Osteoblast (primary cell): ENCODE measurements at regions not wholly inside any gene's neighbourhood (a gene's known extent, or its start where the extent isn't known, plus 50 kb on each side); places are given as distances from the start of the nearest gene placed in this dataset.

Experiments
- DNase-seq: peaks from one replicate; pipeline ENCODE4 v3.0.0; 2011; ENCODE audit warnings: low spot score, mixed read lengths; ENCODE audit not compliant: insufficient read length; ENCODE audit errors: missing footprints
- H2AFZ ChIP-seq: 2 replicates; pipeline ENCODE4 v1.6.0; 2011; ENCODE audit warnings: mild to moderate bottlenecking, low read length
- H3K27ac ChIP-seq: 2 replicates; pipeline ENCODE4 v1.5.1; 2011; ENCODE audit warnings: mild to moderate bottlenecking, low read depth, low read length, moderate library complexity
- H3K27me3 ChIP-seq: 2 replicates; pipeline ENCODE4 v1.6.0; 2012; ENCODE audit warnings: mild to moderate bottlenecking, control low read depth, inconsistent platforms, low read length, moderate library complexity; ENCODE audit not compliant: insufficient read depth
- H3K36me3 ChIP-seq: 2 replicates; pipeline ENCODE4 v1.5.1; 2011; ENCODE audit warnings: mild to moderate bottlenecking, low read length, control low read depth, moderate library complexity; ENCODE audit not compliant: insufficient read depth
- H3K4me1 ChIP-seq: 2 replicates; pipeline ENCODE4 v1.5.1; 2011; ENCODE audit warnings: mild to moderate bottlenecking, low read length, control low read depth, moderate library complexity; ENCODE audit not compliant: insufficient read depth
- H3K4me2 ChIP-seq: 2 replicates; pipeline ENCODE4 v1.6.0; 2011; ENCODE audit warnings: mild to moderate bottlenecking, low read length; ENCODE audit not compliant: insufficient read depth
- H3K4me3 ChIP-seq: fragments of 200-600 bp; sonication (generic); 3 replicates; pipeline ENCODE4 v1.5.1; 2012; ENCODE audit warnings: mild to moderate bottlenecking, low read length, inconsistent platforms; ENCODE audit not compliant: insufficient read depth
- H3K79me2 ChIP-seq: 2 replicates; pipeline ENCODE4 v1.6.0; 2012; ENCODE audit warnings: mild to moderate bottlenecking, low read length, control low read depth, inconsistent platforms; ENCODE audit not compliant: insufficient read depth
- H3K9me3 ChIP-seq: 2 replicates; pipeline ENCODE4 v1.5.1; 2011; ENCODE audit warnings: low read depth, low read length, control low read depth
- H4K20me1 ChIP-seq: 2 replicates; pipeline ENCODE4 v1.6.0; 2012; ENCODE audit warnings: mild to moderate bottlenecking, low read length, control low read depth; ENCODE audit not compliant: insufficient read depth
- TF ChIP-seq, protein P1 (sequence below): IDR thresholded peaks from 2 replicates; pipeline ENCODE4 v1.5.1; 2011; ENCODE audit warnings: mild to moderate bottlenecking, low read depth, low read length, moderate library complexity; ENCODE audit errors: extremely low read depth

DNA sequence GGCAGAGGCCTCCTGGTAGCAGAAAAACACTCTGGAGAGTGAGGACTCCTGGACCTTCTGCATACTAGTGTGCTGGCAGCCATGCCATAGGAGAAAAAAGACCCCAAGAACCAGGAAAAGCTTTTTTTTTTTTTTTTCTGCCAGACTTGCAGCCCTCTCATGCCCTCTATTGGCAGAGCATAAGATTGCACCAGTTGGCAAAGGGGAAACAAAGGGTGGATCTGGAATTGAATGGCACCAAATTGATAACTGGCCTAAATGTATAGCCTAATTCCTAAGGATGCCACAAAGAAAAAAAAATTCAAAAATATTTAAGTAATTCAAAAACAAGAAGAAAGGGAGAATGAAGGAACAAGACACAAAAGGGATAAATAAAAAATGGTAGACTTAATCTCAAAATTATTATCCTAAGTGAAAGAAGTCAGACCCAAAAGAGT, 112.5 kb upstream of the GHITM start:
- no peak for DNase-seq
- Histone ChIP-seq H3K36me3 (no peaks in the 10 kb centered on the region), H3K79me2 (no peaks in the 10 kb centered on the region)

DNA sequence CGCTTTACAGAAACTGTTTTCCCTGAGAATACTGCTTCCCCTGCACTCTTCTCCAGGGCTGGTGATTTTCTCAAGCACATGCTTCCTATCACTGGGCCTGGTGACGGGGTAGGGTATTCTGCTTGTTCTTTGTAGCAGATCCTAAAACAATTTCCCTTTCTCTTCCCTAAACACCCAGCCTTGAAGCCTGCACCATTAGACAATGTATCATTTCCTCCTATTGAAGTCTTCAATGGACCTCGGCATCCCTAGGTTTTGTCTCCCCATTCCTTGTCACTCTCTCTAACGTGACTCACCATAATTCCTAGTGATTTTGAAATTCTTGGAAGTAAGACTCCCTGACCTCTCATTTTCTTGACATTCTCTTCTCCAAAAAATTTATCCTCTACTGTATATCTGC, 109.5 kb upstream of the GHITM start:
- H3K4me2 ChIP-seq: no peak overlapping the region
- H2AFZ ChIP-seq: no peak overlapping the region
- no peak overlapping the region for H3K4me3 ChIP-seq
- no peaks in the 10 kb centered on the region for H3K79me2 ChIP-seq
- H3K27ac ChIP-seq: no peak overlapping the region
- no peak for DNase-seq
- H3K4me1 ChIP-seq: no peaks in the 10 kb centered on the region
- no peaks in the 10 kb centered on the region for H3K27me3 ChIP-seq
- no peaks in the 10 kb centered on the region for H3K9me3 ChIP-seq
- TF ChIP-seq, protein P1, sequence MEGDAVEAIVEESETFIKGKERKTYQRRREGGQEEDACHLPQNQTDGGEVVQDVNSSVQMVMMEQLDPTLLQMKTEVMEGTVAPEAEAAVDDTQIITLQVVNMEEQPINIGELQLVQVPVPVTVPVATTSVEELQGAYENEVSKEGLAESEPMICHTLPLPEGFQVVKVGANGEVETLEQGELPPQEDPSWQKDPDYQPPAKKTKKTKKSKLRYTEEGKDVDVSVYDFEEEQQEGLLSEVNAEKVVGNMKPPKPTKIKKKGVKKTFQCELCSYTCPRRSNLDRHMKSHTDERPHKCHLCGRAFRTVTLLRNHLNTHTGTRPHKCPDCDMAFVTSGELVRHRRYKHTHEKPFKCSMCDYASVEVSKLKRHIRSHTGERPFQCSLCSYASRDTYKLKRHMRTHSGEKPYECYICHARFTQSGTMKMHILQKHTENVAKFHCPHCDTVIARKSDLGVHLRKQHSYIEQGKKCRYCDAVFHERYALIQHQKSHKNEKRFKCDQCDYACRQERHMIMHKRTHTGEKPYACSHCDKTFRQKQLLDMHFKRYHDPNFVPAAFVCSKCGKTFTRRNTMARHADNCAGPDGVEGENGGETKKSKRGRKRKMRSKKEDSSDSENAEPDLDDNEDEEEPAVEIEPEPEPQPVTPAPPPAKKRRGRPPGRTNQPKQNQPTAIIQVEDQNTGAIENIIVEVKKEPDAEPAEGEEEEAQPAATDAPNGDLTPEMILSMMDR: no peak
- H4K20me1 ChIP-seq: no peaks in the 10 kb centered on the region
- H3K36me3 ChIP-seq: no peaks in the 10 kb centered on the region

More for the DNA sequence above, 112.5 kb upstream of the GHITM start:
- Histone ChIP-seq H4K20me1 (no peaks in the 10 kb centered on the region), H3K4me1 (no peaks in the 10 kb centered on the region), H3K9me3 (no peaks in the 10 kb centered on the region), H3K4me3 (no peak overlapping the region), H3K27ac (no peak overlapping the region), H2AFZ (no peak overlapping the region), H3K4me2 (no peak overlapping the region), H3K27me3 (no peaks in the 10 kb centered on the region)
- TF ChIP-seq, protein P1: peak; percentile 46

DNA sequence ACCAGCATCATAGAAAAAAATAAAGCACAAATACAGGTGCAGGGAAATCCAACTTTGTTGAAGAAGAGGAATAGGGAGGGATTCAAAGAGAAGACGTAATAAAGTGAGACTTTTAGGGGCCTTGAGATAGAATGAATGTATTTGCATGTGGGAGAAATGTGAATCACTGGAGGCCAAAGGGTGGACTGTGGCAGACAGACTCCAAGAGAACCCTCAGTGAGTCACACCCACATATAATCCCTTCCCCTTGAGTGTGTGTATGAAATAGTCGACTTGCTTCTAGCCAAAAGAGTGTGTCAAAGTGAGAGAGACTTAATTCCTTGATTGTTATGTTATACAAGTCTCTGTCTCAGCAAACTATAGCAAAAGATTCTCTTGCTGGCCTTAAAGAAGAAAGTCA, 101.3 kb upstream of the GHITM start:
- Histone ChIP-seq H2AFZ (no peak overlapping the region), H3K9me3 (no peaks in the 10 kb centered on the region), H3K27me3 (no peaks in the 10 kb centered on the region), H3K79me2 (no peaks in the 10 kb centered on the region), H3K27ac (no peak overlapping the region), H3K4me3 (no peak overlapping the region), H4K20me1 (no peaks in the 10 kb centered on the region), H3K4me2 (no peak overlapping the region), H3K36me3 (no peaks in the 10 kb centered on the region), H3K4me1 (no peaks in the 10 kb centered on the region)
- TF ChIP-seq, protein P1: no peak
- no peak for DNase-seq

DNA sequence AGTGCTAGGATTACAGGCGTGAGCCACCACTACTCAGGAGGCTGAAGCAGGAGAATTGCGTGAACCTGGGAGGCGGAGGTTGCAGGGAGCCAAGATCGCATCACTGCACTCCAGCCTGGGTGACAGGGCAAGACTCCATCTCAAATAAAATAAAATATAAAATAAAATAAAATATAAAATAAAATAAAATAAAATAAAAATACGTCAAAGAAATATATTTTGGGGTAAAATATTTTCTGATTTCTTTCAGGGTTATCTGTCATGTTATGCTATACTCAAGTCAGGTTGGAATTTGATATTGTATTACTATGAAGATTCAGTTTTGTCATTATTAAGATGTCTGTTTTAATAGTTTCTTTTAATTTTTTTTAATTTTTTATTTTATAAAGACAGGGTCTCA, 99.4 kb upstream of the GHITM start:
- Histone ChIP-seq H3K36me3 (no peaks in the 10 kb centered on the region), H4K20me1 (no peaks in the 10 kb centered on the region), H3K9me3 (no peaks in the 10 kb centered on the region), H3K4me2 (no peak overlapping the region), H3K4me3 (no peak overlapping the region), H3K27me3 (no peaks in the 10 kb centered on the region), H3K27ac (no peak overlapping the region), H2AFZ (no peak overlapping the region), H3K79me2 (no peaks in the 10 kb centered on the region), H3K4me1 (no peaks in the 10 kb centered on the region)
- no peak for DNase-seq
- TF ChIP-seq, protein P1: no peak
